Astrocyte of the cerebellum (primary cell): ENCODE measurements at regions not wholly inside any gene's neighbourhood (a gene's known extent, or its start where the extent isn't known, plus 50 kb on each side); places are given as distances from the start of the nearest gene placed in this dataset.

Experiments
- DNase-seq: peaks from one replicate; pipeline ENCODE4 v3.0.0-alpha.2; 2011; ENCODE audit warnings: low read depth
- H3K4me3 ChIP-seq: 2 replicates; pipeline ENCODE4 v1.5.1; 2011; ENCODE audit warnings: mild to moderate bottlenecking, low read depth, low read length, moderate library complexity
- CTCF ChIP-seq: IDR thresholded peaks from 2 replicates; pipeline ENCODE4 v1.5.1; 2012; ENCODE audit warnings: low read length, low read depth, moderate library complexity, mild to moderate bottlenecking; ENCODE audit errors: missing control alignments
- in situ Hi-C: cut with HindIII; loops from 2 replicates; pipeline ENCODE4 v1.10.0; 2017; ENCODE audit warnings: low sequenced_read_pairs

GRCh38 chr18:24633121-24633520 is 172.7 kb downstream of the HRH4 start:
- DNase-seq, result no peak
- no peak for TF ChIP-seq CTCF
- H3K4me3 ChIP-seq, result no peak overlapping the region
- in situ Hi-C loops, result no loop called here

- in situ Hi-C loops, result no loop called here
- DNase-seq, result no peak
- no peak overlapping the region for H3K4me3 ChIP-seq
- no peak for TF ChIP-seq CTCF
These were observed 189.1 kb downstream of the HRH4 start for GRCh38 chr18:24649571-24649970.

GRCh38 chr18:24651434-24651833 is 191.0 kb downstream of the HRH4 start:
- no peak overlapping the region for H3K4me3 ChIP-seq
- TF ChIP-seq CTCF, result no peak
- in situ Hi-C loops, result no loop called here

GRCh38 chr18:24656050-24656449 is 195.6 kb downstream of the HRH4 start:
- H3K4me3 ChIP-seq, result no peak overlapping the region
- in situ Hi-C loops, result no loop called here
- no peak for DNase-seq
- no peak for TF ChIP-seq CTCF

More at GRCh38 chr18:24651434-24651833, 191.0 kb downstream of the HRH4 start:
- DNase-seq, result no peak

GRCh38 chr18:24656551-24657443 is 196.4 kb downstream of the HRH4 start:
- in situ Hi-C loops, result no loop called here
- no peak for TF ChIP-seq CTCF
- no peak for DNase-seq

GRCh38 chr18:24657444-24657842 is 197.0 kb downstream of the HRH4 start:
- no peak for DNase-seq
- no peak for TF ChIP-seq CTCF
- H3K4me3 ChIP-seq, result no peak overlapping the region
- in situ Hi-C loops, result no loop called here

More at GRCh38 chr18:24656551-24657443, 196.4 kb downstream of the HRH4 start:
- no peak overlapping the region for H3K4me3 ChIP-seq
